MM.1S (cell line): ENCODE measurements at regions not wholly inside any gene's neighbourhood (a gene's known extent, or its start where the extent isn't known, plus 50 kb on each side); places are given as distances from the start of the nearest gene placed in this dataset.

ENCODE experiments used
- DNase-seq: peaks from one replicate; pipeline ENCODE4 v3.0.0-alpha.2; 2015
- H2AFZ ChIP-seq: fragments of 300-600 bp; sonication (generic); 2 replicates; pipeline ENCODE4 v1.6.0; 2016; ENCODE audit warnings: antibody characterized with exemption, low read length
- H3F3A ChIP-seq: fragments of 300-600 bp; sonication (generic); 2 replicates; pipeline ENCODE4 v1.6.1; 2016; ENCODE audit warnings: mild to moderate bottlenecking, antibody characterized with exemption, low read length, moderate library complexity, mixed read lengths; ENCODE audit not compliant: insufficient read depth
- H3K27ac ChIP-seq: fragments of 300-600 bp; sonication (generic); 2 replicates; pipeline ENCODE4 v1.5.1; 2016; ENCODE audit warnings: mild to moderate bottlenecking, low read length
- H3K27me3 ChIP-seq: fragments of 300-600 bp; sonication (generic); replicated peaks from 2 replicates; pipeline ENCODE4 v1.6.0; 2016; ENCODE audit warnings: low read length; ENCODE audit not compliant: insufficient read depth
- H3K36me3 ChIP-seq: fragments of 300-600 bp; sonication (generic); replicated peaks from 2 replicates; pipeline ENCODE4 v1.6.1; 2016; ENCODE audit warnings: mild to moderate bottlenecking, low read length, mixed read lengths; ENCODE audit not compliant: insufficient read depth
- H3K4me1 ChIP-seq: fragments of 300-600 bp; sonication (generic); 2 replicates; pipeline ENCODE4 v1.6.1; 2016; ENCODE audit warnings: low read length, mixed read lengths
- H3K4me2 ChIP-seq: fragments of 300-600 bp; sonication (generic); 2 replicates; pipeline ENCODE4 v1.6.0; 2016; ENCODE audit warnings: low read depth, low read length
- H3K4me3 ChIP-seq: fragments of 300-600 bp; sonication (generic); 2 replicates; pipeline ENCODE4 v1.5.1; 2016; ENCODE audit warnings: low read length, mixed read lengths
- H3K79me2 ChIP-seq: fragments of 300-600 bp; sonication (generic); 2 replicates; pipeline ENCODE4 v1.6.1; 2016; ENCODE audit warnings: mixed run types, low read length, mixed read lengths
- H3K9ac ChIP-seq: fragments of 300-600 bp; sonication (generic); 2 replicates; pipeline ENCODE4 v1.6.1; 2016; ENCODE audit warnings: low read length, mixed read lengths
- H3K9me2 ChIP-seq: fragments of 300-600 bp; sonication (generic); replicated peaks from 2 replicates; pipeline ENCODE4 v1.6.1; 2016; ENCODE audit warnings: mild to moderate bottlenecking, low read length, mixed read lengths; ENCODE audit not compliant: insufficient read depth
- H3K9me3 ChIP-seq: fragments of 300-600 bp; sonication (generic); replicated peaks from 2 replicates; pipeline ENCODE4 v1.6.1; 2016; ENCODE audit warnings: mild to moderate bottlenecking, low read length, mixed read lengths; ENCODE audit not compliant: insufficient read depth
- H4K20me1 ChIP-seq: fragments of 300-600 bp; sonication (generic); 2 replicates; pipeline ENCODE4 v1.6.1; 2016; ENCODE audit warnings: mild to moderate bottlenecking, low read length, moderate library complexity, mixed read lengths; ENCODE audit not compliant: insufficient read depth
- CTCF ChIP-seq: fragments of 300-600 bp; sonication (generic); IDR thresholded peaks from 2 replicates; pipeline ENCODE4 v1.5.1; 2016; ENCODE audit warnings: antibody characterized with exemption, low read length, mixed read lengths
- EZH2 ChIP-seq: fragments of 300-600 bp; sonication (generic); optimal IDR thresholded peaks from 2 replicates; pipeline ENCODE3; 2017; ENCODE audit warnings: low read depth, mild to moderate bottlenecking, antibody characterized with exemption, low read length, mixed read lengths
- EZH2phosphoT487 ChIP-seq: fragments of 300-600 bp; sonication (generic); IDR thresholded peaks from 2 replicates; pipeline ENCODE4 v1.6.1; 2018; ENCODE audit warnings: antibody characterized with exemption, low read length

GRCh38 chr17:6187836-6188235 is 117.7 kb downstream of the WSCD1 start:
- H3K4me3 ChIP-seq: no peak overlapping the region
- H4K20me1 ChIP-seq: no peaks in the 10 kb centered on the region
- H3F3A ChIP-seq: no peaks in the 10 kb centered on the region
- H3K36me3 ChIP-seq: no peaks in the 10 kb centered on the region
- H3K27me3 ChIP-seq: no peaks in the 10 kb centered on the region
- no peak for DNase-seq
- no peaks in the 10 kb centered on the region for H3K79me2 ChIP-seq
- no peak overlapping the region for H2AFZ ChIP-seq
- H3K9me3 ChIP-seq: no peaks in the 10 kb centered on the region
- H3K4me1 ChIP-seq: no peaks in the 10 kb centered on the region
- no peak overlapping the region for H3K27ac ChIP-seq
- no peak overlapping the region for H3K9ac ChIP-seq
- TF ChIP-seq EZH2phosphoT487 (no peak), EZH2 (no peak), CTCF (no peak)
- H3K4me2 ChIP-seq: no peak overlapping the region
- no peaks in the 10 kb centered on the region for H3K9me2 ChIP-seq

- no peak overlapping the region for H3K9ac ChIP-seq
- H3F3A ChIP-seq: no peaks in the 10 kb centered on the region
- TF ChIP-seq EZH2: no peak
- TF ChIP-seq CTCF: no peak
- TF ChIP-seq EZH2phosphoT487: no peak
- H3K27ac ChIP-seq: no peak overlapping the region
- no peak overlapping the region for H2AFZ ChIP-seq
- no peak overlapping the region for H3K4me3 ChIP-seq
- no peak for DNase-seq
- H3K27me3 ChIP-seq: no peaks in the 10 kb centered on the region
- H3K9me3 ChIP-seq: no peaks in the 10 kb centered on the region
- H3K4me1 ChIP-seq: no peaks in the 10 kb centered on the region
- H3K79me2 ChIP-seq: no peaks in the 10 kb centered on the region
- H3K9me2 ChIP-seq: no peaks in the 10 kb centered on the region
- no peaks in the 10 kb centered on the region for H4K20me1 ChIP-seq
- H3K4me2 ChIP-seq: no peak overlapping the region
- H3K36me3 ChIP-seq: no peaks in the 10 kb centered on the region
These were observed 116.8 kb downstream of the WSCD1 start for GRCh38 chr17:6186998-6187397.

GRCh38 chr17:6184508-6184907 is 114.3 kb downstream of the WSCD1 start:
- H3K79me2 ChIP-seq: no peaks in the 10 kb centered on the region
- H3K9me3 ChIP-seq: no peaks in the 10 kb centered on the region
- H3K27ac ChIP-seq: no peak overlapping the region
- no peak for DNase-seq
- TF ChIP-seq CTCF (no peak), EZH2 (no peak), EZH2phosphoT487 (no peak)
- H4K20me1 ChIP-seq: no peaks in the 10 kb centered on the region
- H3K4me3 ChIP-seq: no peak overlapping the region
- no peaks in the 10 kb centered on the region for H3K4me1 ChIP-seq
- no peak overlapping the region for H3K4me2 ChIP-seq
- no peaks in the 10 kb centered on the region for H3K27me3 ChIP-seq
- H3F3A ChIP-seq: no peaks in the 10 kb centered on the region
- H3K9ac ChIP-seq: no peak overlapping the region
- H2AFZ ChIP-seq: no peak overlapping the region
- no peaks in the 10 kb centered on the region for H3K36me3 ChIP-seq
- no peaks in the 10 kb centered on the region for H3K9me2 ChIP-seq
